ENCODE measurements at regions not wholly inside any gene's neighbourhood (a gene's known extent, or its start where the extent isn't known, plus 50 kb on each side); places are given as distances from the start of the nearest gene placed in this dataset.

GRCh38 chr17:83144421-83145357, 65.3 kb downstream of the METRNL start:
- no peak for DNase-seq (ENCODE audit: low read depth)

- no peak for DNase-seq (ENCODE audit: low read depth)
Measured at GRCh38 chr17:83145358-83145738, 65.9 kb downstream of the METRNL start.

- no peak for DNase-seq (ENCODE audit: low read depth)
Measured at GRCh38 chr17:83145831-83146230, 66.4 kb downstream of the METRNL start.

- no peak for DNase-seq (ENCODE audit: low read depth)
Measured at GRCh38 chr17:83146347-83146746, 66.9 kb downstream of the METRNL start.

GRCh38 chr17:83147280-83147679, 67.9 kb downstream of the METRNL start:
- DNase-seq (ENCODE audit: low read depth): no peak

- no peak for DNase-seq (ENCODE audit: low read depth)
Measured at GRCh38 chr17:83148317-83149028, 69.1 kb downstream of the METRNL start.

GRCh38 chr17:83149029-83149725, 69.8 kb downstream of the METRNL start:
- no peak for DNase-seq (ENCODE audit: low read depth)

- DNase-seq (ENCODE audit: low read depth): no peak
Measured at GRCh38 chr17:83149761-83150251, 70.4 kb downstream of the METRNL start.

- no peak for DNase-seq (ENCODE audit: low read depth)
Measured at GRCh38 chr17:83150369-83151055, 71.1 kb downstream of the METRNL start.

GRCh38 chr17:83151056-83151441, 71.6 kb downstream of the METRNL start:
- DNase-seq (ENCODE audit: low read depth): no peak

- no peak for DNase-seq (ENCODE audit: low read depth)
Measured at GRCh38 chr17:83151442-83152226, 72.2 kb downstream of the METRNL start.

- no peak for DNase-seq (ENCODE audit: low read depth)
Measured at GRCh38 chr17:83152227-83152744, 72.9 kb downstream of the METRNL start.

GRCh38 chr17:83152745-83153611, 73.6 kb downstream of the METRNL start:
- DNase-seq (ENCODE audit: low read depth): no peak

GRCh38 chr17:83153681-83154310, 74.4 kb downstream of the METRNL start:
- DNase-seq (ENCODE audit: low read depth): no peak

GRCh38 chr17:83154311-83155127, 75.1 kb downstream of the METRNL start:
- DNase-seq (ENCODE audit: low read depth): no peak

GRCh38 chr17:83155128-83156121, 76.0 kb downstream of the METRNL start:
- no peak for DNase-seq (ENCODE audit: low read depth)

- no peak for DNase-seq (ENCODE audit: low read depth)
Measured at GRCh38 chr17:83156408-83156807, 77.0 kb downstream of the METRNL start.

Data from stimulated activated CD8-positive, alpha-beta memory T cell treated with anti-CD3 and anti-CD28 coated beads, Interleukin-12 subunit alpha, Interleukin-12 subunit beta, amount 100 ng/mL, for 4 hours (primary cell).